ENCODE measurements at regions not wholly inside any gene's neighbourhood (a gene's known extent, or its start where the extent isn't known, plus 50 kb on each side); places are given as distances from the start of the nearest gene placed in this dataset.

- no peak for TF ChIP-seq POLR2A (IDR thresholded peaks at IDR 0.05)
- TF ChIP-seq CTCF (IDR thresholded peaks at IDR 0.05) = no peak
- no peak for DNase-seq (ENCODE audit: low spot score in 2 of 2)
- intact Hi-C loops (cut with DNase I; ENCODE audit: low total_unique reads) = no loop called here
- no peak overlapping the region for H3K4me3 ChIP-seq (ENCODE audit: low read depth, poor library complexity, severe bottlenecking)
These were observed 102.5 kb upstream of the RIPOR2 start for GRCh38 chr6:25038300-25038699.

GRCh38 chr6:25038999-25039398 lies 103.2 kb upstream of the RIPOR2 start:
- 75 to 77% methylated on average over 6 of the region's 6 CpGs for WGBS, 2 donors
- TF ChIP-seq POLR2A (IDR thresholded peaks at IDR 0.05) (no peak), CTCF (IDR thresholded peaks at IDR 0.05) (no peak)
- DNase-seq (ENCODE audit: low spot score in 2 of 2) = no peak
- intact Hi-C loops (cut with DNase I; ENCODE audit: low total_unique reads) = no loop called here
- H3K4me3 ChIP-seq (ENCODE audit: low read depth, poor library complexity, severe bottlenecking) = no peak overlapping the region

GRCh38 chr6:25041485-25042035 lies 105.8 kb upstream of the RIPOR2 start:
- no peak for DNase-seq (ENCODE audit: low spot score in 2 of 2)
- H3K4me3 ChIP-seq (ENCODE audit: low read depth, poor library complexity, severe bottlenecking) = no peak overlapping the region
- TF ChIP-seq POLR2A (IDR thresholded peaks at IDR 0.05) (no peak), CTCF (IDR thresholded peaks at IDR 0.05) (no peak)
- intact Hi-C loops (cut with DNase I; ENCODE audit: low total_unique reads) = no loop called here
- 75 to 85% methylated on average over 12 of the region's 12 CpGs for WGBS, 2 donors

GRCh38 chr6:25042036-25042521 lies 106.3 kb upstream of the RIPOR2 start:
- no peak overlapping the region for H3K4me3 ChIP-seq (ENCODE audit: low read depth, poor library complexity, severe bottlenecking)
- TF ChIP-seq CTCF (IDR thresholded peaks at IDR 0.05) = no peak
- no peak for TF ChIP-seq POLR2A (IDR thresholded peaks at IDR 0.05)
- 68 to 74% methylated on average over 13 of the region's 13 CpGs for WGBS, 2 donors
- intact Hi-C loops (cut with DNase I; ENCODE audit: low total_unique reads) = no loop called here
- DNase-seq (ENCODE audit: low spot score in 2 of 2) = no peak

- 90 to 92% methylated on average over 4 to 5 of the region's 5 CpGs for WGBS, 2 donors
- DNase-seq (ENCODE audit: low spot score in 2 of 2) = no peak
- TF ChIP-seq POLR2A (IDR thresholded peaks at IDR 0.05) (no peak), CTCF (IDR thresholded peaks at IDR 0.05) (no peak)
- no peak overlapping the region for H3K4me3 ChIP-seq (ENCODE audit: low read depth, poor library complexity, severe bottlenecking)
- intact Hi-C loops (cut with DNase I; ENCODE audit: low total_unique reads) = no loop called here
These were observed 106.8 kb upstream of the RIPOR2 start for GRCh38 chr6:25042536-25042935.

All from lower leg skin (tissue), 4 donors.